ENCODE measurements at regions not wholly inside any gene's neighbourhood (a gene's known extent, or its start where the extent isn't known, plus 50 kb on each side); places are given as distances from the start of the nearest gene placed in this dataset.

GRCh38 chr9:105053209-105053652 lies 125.3 kb upstream of the ABCA1 start:
- ChIA-PET CTCF (interaction anchor here (1.1 to 1.4 kb wide), 2 partner anchors 13 to 20 kb away, joined by 4 read pairs; no protein-coding TSS in a partner anchor), POLR2A (no interaction called here)
- no peak for DNase-seq (ENCODE audit: extremely low spot score)
- TF ChIP-seq CTCF (IDR thresholded peaks at IDR 0.05; ENCODE audit: control extremely low read depth, extremely low read depth, low read depth, missing control alignments) = no peak

GRCh38 chr9:105054491-105054890 lies 126.5 kb upstream of the ABCA1 start:
- CTCF ChIA-PET = interaction anchor here (1.2 kb wide), 1 partner anchor 11 kb away, joined by 3 read pairs; no protein-coding TSS in a partner anchor
- POLR2A ChIA-PET = no interaction called here

GRCh38 chr9:105055917-105056316 lies 128.0 kb upstream of the ABCA1 start:
- POLR2A ChIA-PET = no interaction called here
- TF ChIP-seq CTCF (IDR thresholded peaks at IDR 0.05; ENCODE audit: control extremely low read depth, extremely low read depth, low read depth, missing control alignments) = no peak
- no peak for DNase-seq (ENCODE audit: extremely low spot score)
- CTCF ChIA-PET = interaction anchor here (1.4 kb wide), 1 partner anchor 13 kb away, joined by 4 read pairs; no protein-coding TSS in a partner anchor

More at GRCh38 chr9:105054491-105054890, 126.5 kb upstream of the ABCA1 start:
- DNase-seq (ENCODE audit: extremely low spot score) = no peak
- TF ChIP-seq CTCF (IDR thresholded peaks at IDR 0.05; ENCODE audit: control extremely low read depth, extremely low read depth, low read depth, missing control alignments) = no peak

- ChIA-PET CTCF (interaction anchor here (1.4 kb wide), 1 partner anchor 15 kb away, joined by 4 read pairs; no protein-coding TSS in a partner anchor), POLR2A (no interaction called here)
- TF ChIP-seq CTCF (IDR thresholded peaks at IDR 0.05; ENCODE audit: control extremely low read depth, extremely low read depth, low read depth, missing control alignments) = no peak
- DNase-seq (ENCODE audit: extremely low spot score) = no peak
Measured at GRCh38 chr9:105057551-105057950, 129.6 kb upstream of the ABCA1 start.

GRCh38 chr9:105059252-105059651 lies 131.3 kb upstream of the ABCA1 start:
- ChIA-PET POLR2A (no interaction called here), CTCF (interaction anchor here (1.3 kb wide), 1 partner anchor 56 kb away, joined by 3 read pairs; no protein-coding TSS in a partner anchor)
- DNase-seq (ENCODE audit: extremely low spot score) = no peak
- TF ChIP-seq CTCF (IDR thresholded peaks at IDR 0.05; ENCODE audit: control extremely low read depth, extremely low read depth, low read depth, missing control alignments) = no peak

- POLR2A ChIA-PET = interaction anchor here (0.6 kb wide), 1 partner anchor 603 kb away, joined by 3 read pairs; no protein-coding TSS in a partner anchor
- TF ChIP-seq CTCF (IDR thresholded peaks at IDR 0.05; ENCODE audit: control extremely low read depth, extremely low read depth, low read depth, missing control alignments) = no peak
- CTCF ChIA-PET = interaction anchor here (0.9 kb wide), 1 partner anchor 8 kb away, joined by 3 read pairs; no protein-coding TSS in a partner anchor
- DNase-seq (ENCODE audit: extremely low spot score) = no peak
Measured at GRCh38 chr9:105062222-105062855, 134.4 kb upstream of the ABCA1 start.

Data from GM10248 (cell line).